Neural cell (in vitro differentiated cells): ENCODE measurements at regions not wholly inside any gene's neighbourhood (a gene's known extent, or its start where the extent isn't known, plus 50 kb on each side); places are given as distances from the start of the nearest gene placed in this dataset.

Experiments
- H2AFZ ChIP-seq: fragments of 200-600, 300-800 bp; sonication (generic), shearing (Covaris generic); 2 replicates; pipeline ENCODE4 v1.6.0; 2014; ENCODE audit warnings: low read depth, mild to moderate bottlenecking, antibody characterized with exemption, low read length, moderate library complexity
- H3F3A ChIP-seq: fragments of 200-600 bp; shearing (Covaris generic); 2 replicates; pipeline ENCODE4 v1.6.1; 2016; ENCODE audit warnings: mild to moderate bottlenecking, moderate library complexity, mixed read lengths, antibody characterized with exemption, low read length; ENCODE audit not compliant: insufficient read depth, poor library complexity, severe bottlenecking
- H3K27ac ChIP-seq: fragments of 200-600, 300-800 bp; sonication (generic), shearing (Covaris generic); 2 replicates; pipeline ENCODE4 v1.5.1; 2014; ENCODE audit warnings: mild to moderate bottlenecking, low read length, moderate library complexity
- H3K27me3 ChIP-seq: fragments of 300-800, 200-600 bp; sonication (generic), shearing (Covaris generic); 2 replicates; pipeline ENCODE4 v1.6.0; 2014; ENCODE audit warnings: mild to moderate bottlenecking, low read depth, low read length, moderate library complexity; ENCODE audit not compliant: insufficient read depth
- H3K36me3 ChIP-seq: fragments of 300-800, 200-600 bp; sonication (generic), shearing (Covaris generic); 2 replicates; pipeline ENCODE4 v1.5.1; 2014; ENCODE audit warnings: mild to moderate bottlenecking, antibody characterized with exemption, low read length, moderate library complexity; ENCODE audit not compliant: insufficient read depth
- H3K4me2 ChIP-seq: fragments of 300-800, 200-600 bp; sonication (generic), shearing (Covaris generic); 2 replicates; pipeline ENCODE4 v1.6.0; 2014; ENCODE audit warnings: mild to moderate bottlenecking, low read length
- H3K4me3 ChIP-seq: fragments of 300-800, 200-600 bp; sonication (generic), shearing (Covaris generic); 2 replicates; pipeline ENCODE4 v1.5.1; 2014; ENCODE audit warnings: mild to moderate bottlenecking, low read length, moderate library complexity
- H3K79me2 ChIP-seq: fragments of 200-600 bp; shearing (Covaris generic); replicated peaks from 2 replicates; pipeline ENCODE4 v1.6.0; 2014; ENCODE audit warnings: mild to moderate bottlenecking, low read length, moderate library complexity; ENCODE audit not compliant: insufficient read depth
- H3K9ac ChIP-seq: fragments of 300-800, 200-600 bp; sonication (generic), shearing (Covaris generic); 2 replicates; pipeline ENCODE4 v1.6.1; 2016; ENCODE audit warnings: mild to moderate bottlenecking, low read length, mixed read lengths
- H3K9me2 ChIP-seq: fragments of 200-600 bp; shearing (Covaris generic); 2 replicates; pipeline ENCODE4 v1.6.1; 2016; ENCODE audit warnings: mild to moderate bottlenecking, low read length, mixed read lengths; ENCODE audit not compliant: insufficient read depth
- H3K9me3 ChIP-seq: fragments of 200-600, 300-800 bp; sonication (generic), shearing (Covaris generic); 2 replicates; pipeline ENCODE4 v1.6.1; 2016; ENCODE audit warnings: mild to moderate bottlenecking, mixed run types, low read length, moderate library complexity, mixed read lengths
- H4K20me1 ChIP-seq: fragments of 200-600 bp; shearing (Covaris generic); 2 replicates; pipeline ENCODE4 v1.6.1; 2016; ENCODE audit warnings: mild to moderate bottlenecking, mixed run types; ENCODE audit not compliant: insufficient read depth
- EP300 ChIP-seq: fragments of 450-650 bp; conservative IDR thresholded peaks from 2 replicates; pipeline ENCODE4 v1.6.1; 2014; ENCODE audit warnings: antibody characterized with exemption, mild to moderate bottlenecking, moderate library complexity; ENCODE audit not compliant: poor library complexity, severe bottlenecking
- EZH2 ChIP-seq: fragments of 200-600, 300-800 bp; shearing (Covaris generic), sonication (generic); IDR thresholded peaks from 2 replicates; pipeline ENCODE4 v1.6.1; 2014; ENCODE audit warnings: antibody characterized with exemption, low read length, borderline replicate concordance, mild to moderate bottlenecking; ENCODE audit not compliant: insufficient read depth, poor library complexity, severe bottlenecking
- MXI1 ChIP-seq: fragments of 450-650 bp; conservative IDR thresholded peaks from 2 replicates; pipeline ENCODE4 v1.6.1; 2014; ENCODE audit warnings: antibody characterized with exemption, mild to moderate bottlenecking; ENCODE audit not compliant: poor library complexity, severe bottlenecking
- POLR2AphosphoS5 ChIP-seq: IDR thresholded peaks from 2 replicates; pipeline ENCODE4 v1.6.1; 2012
- SMC3 ChIP-seq: fragments of 450-650 bp; conservative IDR thresholded peaks from 2 replicates; pipeline ENCODE4 v1.6.1; 2014; ENCODE audit warnings: antibody characterized with exemption, mild to moderate bottlenecking, moderate library complexity; ENCODE audit not compliant: poor library complexity
- TAF1 ChIP-seq: IDR thresholded peaks from 2 replicates; pipeline ENCODE4 v1.6.1; 2012; ENCODE audit warnings: low read depth
- TF ChIP-seq, protein P1 (sequence below): IDR thresholded peaks from 2 replicates; pipeline ENCODE4 v1.6.1; 2012; ENCODE audit warnings: borderline replicate concordance
- TF ChIP-seq, protein P2 (sequence below): fragments of 450-650 bp; IDR thresholded peaks from 2 replicates; pipeline ENCODE4 v1.5.1; 2014; ENCODE audit warnings: antibody characterized with exemption, mild to moderate bottlenecking, moderate library complexity; ENCODE audit not compliant: poor library complexity, severe bottlenecking

DNA sequence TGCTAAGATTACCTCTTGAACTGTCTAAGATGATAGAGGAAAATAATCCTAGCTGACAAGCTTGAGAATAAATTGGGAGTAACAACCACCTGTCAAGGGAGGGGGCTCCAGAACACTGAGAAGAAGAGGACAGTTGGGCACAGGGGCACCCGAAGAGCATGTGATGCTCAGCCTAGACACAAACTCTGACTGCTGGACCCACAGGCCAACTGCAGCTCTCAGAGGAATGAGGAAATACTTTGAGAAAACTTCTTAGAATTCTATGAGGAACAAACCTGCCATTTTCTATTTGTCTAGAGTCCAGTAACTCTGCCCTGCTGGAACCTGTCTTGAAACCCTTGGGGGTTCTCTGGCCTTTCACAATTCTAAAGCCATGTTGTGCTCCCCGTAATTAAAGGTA lies 124.1 kb upstream of the KCNK2 start:
- Histone ChIP-seq H3K27me3 (no peaks in the 10 kb centered on the region), H3K9me2 (no peaks in the 10 kb centered on the region), H3K36me3 (no peaks in the 10 kb centered on the region), H3K9me3 (no peaks in the 10 kb centered on the region), H3K4me3 (no peak overlapping the region), H3K9ac (no peak overlapping the region), H3K4me2 (no peak overlapping the region), H4K20me1 (no peaks in the 10 kb centered on the region), H3F3A (no peaks in the 10 kb centered on the region), H3K79me2 (no peaks in the 10 kb centered on the region), H3K27ac (no peak overlapping the region), H2AFZ (no peak overlapping the region)
- TF ChIP-seq EP300 (no peak), POLR2AphosphoS5 (no peak), MXI1 (no peak), SMC3 (no peak), TAF1 (no peak), EZH2 (no peak)
- TF ChIP-seq, protein P1, sequence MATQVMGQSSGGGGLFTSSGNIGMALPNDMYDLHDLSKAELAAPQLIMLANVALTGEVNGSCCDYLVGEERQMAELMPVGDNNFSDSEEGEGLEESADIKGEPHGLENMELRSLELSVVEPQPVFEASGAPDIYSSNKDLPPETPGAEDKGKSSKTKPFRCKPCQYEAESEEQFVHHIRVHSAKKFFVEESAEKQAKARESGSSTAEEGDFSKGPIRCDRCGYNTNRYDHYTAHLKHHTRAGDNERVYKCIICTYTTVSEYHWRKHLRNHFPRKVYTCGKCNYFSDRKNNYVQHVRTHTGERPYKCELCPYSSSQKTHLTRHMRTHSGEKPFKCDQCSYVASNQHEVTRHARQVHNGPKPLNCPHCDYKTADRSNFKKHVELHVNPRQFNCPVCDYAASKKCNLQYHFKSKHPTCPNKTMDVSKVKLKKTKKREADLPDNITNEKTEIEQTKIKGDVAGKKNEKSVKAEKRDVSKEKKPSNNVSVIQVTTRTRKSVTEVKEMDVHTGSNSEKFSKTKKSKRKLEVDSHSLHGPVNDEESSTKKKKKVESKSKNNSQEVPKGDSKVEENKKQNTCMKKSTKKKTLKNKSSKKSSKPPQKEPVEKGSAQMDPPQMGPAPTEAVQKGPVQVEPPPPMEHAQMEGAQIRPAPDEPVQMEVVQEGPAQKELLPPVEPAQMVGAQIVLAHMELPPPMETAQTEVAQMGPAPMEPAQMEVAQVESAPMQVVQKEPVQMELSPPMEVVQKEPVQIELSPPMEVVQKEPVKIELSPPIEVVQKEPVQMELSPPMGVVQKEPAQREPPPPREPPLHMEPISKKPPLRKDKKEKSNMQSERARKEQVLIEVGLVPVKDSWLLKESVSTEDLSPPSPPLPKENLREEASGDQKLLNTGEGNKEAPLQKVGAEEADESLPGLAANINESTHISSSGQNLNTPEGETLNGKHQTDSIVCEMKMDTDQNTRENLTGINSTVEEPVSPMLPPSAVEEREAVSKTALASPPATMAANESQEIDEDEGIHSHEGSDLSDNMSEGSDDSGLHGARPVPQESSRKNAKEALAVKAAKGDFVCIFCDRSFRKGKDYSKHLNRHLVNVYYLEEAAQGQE = no peak
- TF ChIP-seq, protein P2, sequence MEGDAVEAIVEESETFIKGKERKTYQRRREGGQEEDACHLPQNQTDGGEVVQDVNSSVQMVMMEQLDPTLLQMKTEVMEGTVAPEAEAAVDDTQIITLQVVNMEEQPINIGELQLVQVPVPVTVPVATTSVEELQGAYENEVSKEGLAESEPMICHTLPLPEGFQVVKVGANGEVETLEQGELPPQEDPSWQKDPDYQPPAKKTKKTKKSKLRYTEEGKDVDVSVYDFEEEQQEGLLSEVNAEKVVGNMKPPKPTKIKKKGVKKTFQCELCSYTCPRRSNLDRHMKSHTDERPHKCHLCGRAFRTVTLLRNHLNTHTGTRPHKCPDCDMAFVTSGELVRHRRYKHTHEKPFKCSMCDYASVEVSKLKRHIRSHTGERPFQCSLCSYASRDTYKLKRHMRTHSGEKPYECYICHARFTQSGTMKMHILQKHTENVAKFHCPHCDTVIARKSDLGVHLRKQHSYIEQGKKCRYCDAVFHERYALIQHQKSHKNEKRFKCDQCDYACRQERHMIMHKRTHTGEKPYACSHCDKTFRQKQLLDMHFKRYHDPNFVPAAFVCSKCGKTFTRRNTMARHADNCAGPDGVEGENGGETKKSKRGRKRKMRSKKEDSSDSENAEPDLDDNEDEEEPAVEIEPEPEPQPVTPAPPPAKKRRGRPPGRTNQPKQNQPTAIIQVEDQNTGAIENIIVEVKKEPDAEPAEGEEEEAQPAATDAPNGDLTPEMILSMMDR = no peak

DNA sequence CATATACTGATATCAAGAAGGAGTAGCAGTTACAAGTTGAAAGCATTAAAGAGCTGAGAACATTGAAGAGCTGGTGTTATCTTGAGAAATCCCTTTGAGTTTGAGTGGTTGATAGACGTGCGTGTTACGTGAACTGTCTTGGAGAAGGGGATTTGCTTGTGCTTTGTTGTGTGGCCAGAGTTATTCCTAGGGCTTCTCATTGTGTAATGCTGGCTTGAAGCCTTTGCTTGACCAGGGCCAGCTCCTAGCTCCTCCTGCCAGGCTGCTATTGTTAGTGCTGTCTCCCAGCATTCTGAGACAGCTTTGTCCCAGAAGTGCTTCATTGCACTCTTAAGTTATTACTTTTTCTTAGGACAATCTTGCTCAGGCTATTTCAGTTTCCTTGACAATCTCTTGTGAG lies 116.2 kb upstream of the KCNK2 start:
- Histone ChIP-seq H3K9ac (no peak overlapping the region), H3K27ac (no peak overlapping the region), H3K9me2 (no peaks in the 10 kb centered on the region), H3K27me3 (no peaks in the 10 kb centered on the region), H3F3A (no peaks in the 10 kb centered on the region), H4K20me1 (no peaks in the 10 kb centered on the region), H3K4me3 (no peak overlapping the region), H3K79me2 (no peaks in the 10 kb centered on the region), H2AFZ (no peak overlapping the region), H3K4me2 (no peak overlapping the region), H3K9me3 (no peaks in the 10 kb centered on the region), H3K36me3 (no peaks in the 10 kb centered on the region)
- TF ChIP-seq, protein P2 = no peak
